ENCODE measurements at regions not wholly inside any gene's neighbourhood (a gene's known extent, or its start where the extent isn't known, plus 50 kb on each side); places are given as distances from the start of the nearest gene placed in this dataset.

- TF ChIP-seq CTCF (IDR thresholded peaks at IDR 0.05) (no peak), POLR2A (IDR thresholded peaks at IDR 0.05) (no peak)
These were observed 165.3 kb downstream of the BTC start for GRCh38 chr4:74628852-74629620.
